OCI-LY3 (cell line): ENCODE measurements at regions not wholly inside any gene's neighbourhood (a gene's known extent, or its start where the extent isn't known, plus 50 kb on each side); places are given as distances from the start of the nearest gene placed in this dataset.

ENCODE experiments used
- H2AFZ ChIP-seq: fragments of 200-600, 300-600 bp; shearing (Covaris generic); 2 replicates; pipeline ENCODE4 v1.6.0; 2014; ENCODE audit warnings: antibody characterized with exemption, low read depth, low read length
- H3K27ac ChIP-seq: fragments of 200-600, 300-600 bp; sonication (generic); 2 replicates; pipeline ENCODE4 v1.5.1; 2014; ENCODE audit warnings: mild to moderate bottlenecking, low read length, moderate library complexity, mixed read lengths
- H3K27me3 ChIP-seq: fragments of 200-600, 300-600 bp; sonication (generic); 2 replicates; pipeline ENCODE4 v1.6.1; 2014; ENCODE audit warnings: low read depth, low read length, mixed read lengths
- H3K36me3 ChIP-seq: fragments of 200-600, 300-600 bp; sonication (generic); replicated peaks from 2 replicates; pipeline ENCODE3; 2014; ENCODE audit warnings: low read depth, low read length, mixed read lengths
- H3K4me1 ChIP-seq: fragments of 300-600, 200-600 bp; sonication (generic); 2 replicates; pipeline ENCODE4 v1.6.1; 2014; ENCODE audit warnings: low read length, mixed read lengths
- H3K4me2 ChIP-seq: fragments of 200-600, 300-600 bp; sonication (generic); 2 replicates; pipeline ENCODE4 v1.6.1; 2014; ENCODE audit warnings: low read length, mixed read lengths
- H3K4me3 ChIP-seq: fragments of 300-600, 200-600 bp; sonication (generic); 2 replicates; pipeline ENCODE4 v1.5.1; 2014; ENCODE audit warnings: antibody characterized with exemption, mild to moderate bottlenecking, low read length, moderate library complexity
- H3K79me2 ChIP-seq: fragments of 300-600, 200-600 bp; shearing (Covaris generic); 2 replicates; pipeline ENCODE4 v1.6.1; 2014; ENCODE audit warnings: mild to moderate bottlenecking, low read length, mixed read lengths
- H3K9ac ChIP-seq: fragments of 300-600, 200-600 bp; shearing (Covaris generic); 2 replicates; pipeline ENCODE4 v1.6.0; 2014; ENCODE audit warnings: mild to moderate bottlenecking, low read length, moderate library complexity
- H3K9me3 ChIP-seq: fragments of 200-600, 300-600 bp; shearing (Covaris generic); 2 replicates; pipeline ENCODE4 v1.6.1; 2014; ENCODE audit warnings: low read length, mixed read lengths; ENCODE audit not compliant: insufficient read depth
- H4K20me1 ChIP-seq: fragments of 200-600, 300-600 bp; sonication (generic); 2 replicates; pipeline ENCODE4 v1.6.1; 2016; ENCODE audit warnings: low read length, mixed read lengths; ENCODE audit not compliant: insufficient read depth
- EZH2phosphoT487 ChIP-seq: fragments of 200-600 bp; shearing (Covaris generic); IDR thresholded peaks from 2 replicates; pipeline ENCODE4 v1.6.1; 2018; ENCODE audit warnings: antibody characterized with exemption, mixed run types, low read depth
- TF ChIP-seq, protein P1 (sequence below): fragments of 200-600, 300-600 bp; sonication (generic); IDR thresholded peaks from 2 replicates; pipeline ENCODE4 v1.5.1; 2014; ENCODE audit warnings: antibody characterized with exemption, low read length, low read depth

DNA sequence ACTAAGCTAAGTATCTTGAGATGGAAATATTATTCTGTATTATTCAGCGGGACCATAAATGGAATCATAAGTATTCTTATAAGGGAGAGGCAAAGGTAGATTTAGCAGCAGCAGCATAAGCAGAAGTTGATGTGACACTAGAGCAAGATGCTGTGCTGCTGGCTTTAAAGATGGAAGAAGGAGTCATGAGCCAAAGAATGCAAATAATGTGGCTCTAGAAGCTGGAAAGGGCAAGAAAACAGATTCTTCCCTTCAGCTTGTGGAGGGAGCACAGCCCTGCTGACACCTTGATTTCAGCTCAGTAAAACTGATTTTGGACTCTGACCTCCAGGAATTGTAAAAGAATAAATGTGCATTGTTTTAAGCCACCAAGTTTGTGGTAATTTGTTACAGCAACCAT lies 144.2 kb upstream of the ANKRD28 start:
- H3K79me2 ChIP-seq: no peaks in the 10 kb centered on the region
- H3K4me1 ChIP-seq: no peaks in the 10 kb centered on the region
- H3K9ac ChIP-seq: no peak overlapping the region
- H3K27ac ChIP-seq: no peak overlapping the region
- no peaks in the 10 kb centered on the region for H3K9me3 ChIP-seq
- H3K27me3 ChIP-seq: no peaks in the 10 kb centered on the region; the same call in 1 of the 2 replicates
- no peaks in the 10 kb centered on the region for H3K36me3 ChIP-seq
- no peak overlapping the region for H3K4me2 ChIP-seq
- no peak overlapping the region for H3K4me3 ChIP-seq
- TF ChIP-seq, protein P1, sequence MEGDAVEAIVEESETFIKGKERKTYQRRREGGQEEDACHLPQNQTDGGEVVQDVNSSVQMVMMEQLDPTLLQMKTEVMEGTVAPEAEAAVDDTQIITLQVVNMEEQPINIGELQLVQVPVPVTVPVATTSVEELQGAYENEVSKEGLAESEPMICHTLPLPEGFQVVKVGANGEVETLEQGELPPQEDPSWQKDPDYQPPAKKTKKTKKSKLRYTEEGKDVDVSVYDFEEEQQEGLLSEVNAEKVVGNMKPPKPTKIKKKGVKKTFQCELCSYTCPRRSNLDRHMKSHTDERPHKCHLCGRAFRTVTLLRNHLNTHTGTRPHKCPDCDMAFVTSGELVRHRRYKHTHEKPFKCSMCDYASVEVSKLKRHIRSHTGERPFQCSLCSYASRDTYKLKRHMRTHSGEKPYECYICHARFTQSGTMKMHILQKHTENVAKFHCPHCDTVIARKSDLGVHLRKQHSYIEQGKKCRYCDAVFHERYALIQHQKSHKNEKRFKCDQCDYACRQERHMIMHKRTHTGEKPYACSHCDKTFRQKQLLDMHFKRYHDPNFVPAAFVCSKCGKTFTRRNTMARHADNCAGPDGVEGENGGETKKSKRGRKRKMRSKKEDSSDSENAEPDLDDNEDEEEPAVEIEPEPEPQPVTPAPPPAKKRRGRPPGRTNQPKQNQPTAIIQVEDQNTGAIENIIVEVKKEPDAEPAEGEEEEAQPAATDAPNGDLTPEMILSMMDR: no peak
- no peak for TF ChIP-seq EZH2phosphoT487
- H2AFZ ChIP-seq: no peak overlapping the region
- no peaks in the 10 kb centered on the region for H4K20me1 ChIP-seq

DNA sequence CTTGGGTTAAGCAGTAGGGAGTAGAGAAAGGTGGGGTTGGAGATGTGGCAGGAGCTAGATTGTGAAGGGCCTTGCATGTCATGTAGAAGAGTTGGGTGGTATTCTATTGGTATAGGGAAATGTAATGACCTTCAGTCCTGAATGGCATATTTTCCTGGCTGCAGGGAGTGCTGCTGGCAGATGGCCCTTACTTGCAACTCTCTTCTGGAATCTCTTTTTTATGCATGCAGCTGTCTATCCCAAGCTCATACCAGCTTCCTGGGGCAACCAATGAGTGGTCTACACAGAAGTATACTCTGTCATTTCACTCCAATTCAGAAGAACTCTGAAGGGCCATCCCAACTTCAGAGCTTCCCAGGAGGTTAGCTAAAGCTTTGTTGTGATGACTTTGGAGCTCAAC lies 144.7 kb upstream of the ANKRD28 start:
- Histone ChIP-seq H3K79me2 (no peaks in the 10 kb centered on the region), H4K20me1 (no peaks in the 10 kb centered on the region), H3K27ac (no peak overlapping the region), H3K4me3 (no peak overlapping the region), H3K4me2 (no peak overlapping the region), H3K9me3 (no peaks in the 10 kb centered on the region), H3K27me3 (no peaks in the 10 kb centered on the region; the same call in 1 of the 2 replicates), H3K4me1 (no peaks in the 10 kb centered on the region), H2AFZ (no peak overlapping the region), H3K9ac (no peak overlapping the region), H3K36me3 (no peaks in the 10 kb centered on the region)
- TF ChIP-seq, protein P1: no peak
- no peak for TF ChIP-seq EZH2phosphoT487

DNA sequence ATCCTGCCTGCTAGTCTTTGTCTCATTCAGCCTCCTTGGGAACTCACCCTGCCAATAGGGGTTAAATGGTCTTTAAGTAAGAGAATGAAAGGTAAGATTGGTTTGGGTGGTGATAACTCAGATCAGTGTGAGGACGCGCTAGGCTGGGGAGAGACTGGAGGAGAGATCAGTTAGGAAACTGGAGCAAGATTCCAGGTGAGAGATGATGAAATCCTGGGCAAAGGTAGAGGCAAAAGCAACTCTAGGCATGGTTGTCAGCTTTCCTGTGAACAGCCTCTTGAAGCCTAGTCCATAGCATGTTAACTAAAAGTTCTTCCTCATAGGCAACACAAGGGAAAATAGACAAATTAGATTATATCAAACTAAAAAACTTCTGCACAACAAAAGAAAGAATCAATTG lies 145.2 kb upstream of the ANKRD28 start:
- Histone ChIP-seq H3K27ac (no peak overlapping the region), H3K4me1 (no peaks in the 10 kb centered on the region), H2AFZ (no peak overlapping the region), H4K20me1 (no peaks in the 10 kb centered on the region), H3K9me3 (no peaks in the 10 kb centered on the region), H3K79me2 (no peaks in the 10 kb centered on the region), H3K4me3 (no peak overlapping the region), H3K9ac (no peak overlapping the region), H3K36me3 (no peaks in the 10 kb centered on the region), H3K4me2 (no peak overlapping the region), H3K27me3 (no peaks in the 10 kb centered on the region; the same call in 1 of the 2 replicates)
- TF ChIP-seq EZH2phosphoT487: no peak
- TF ChIP-seq, protein P1: no peak

DNA sequence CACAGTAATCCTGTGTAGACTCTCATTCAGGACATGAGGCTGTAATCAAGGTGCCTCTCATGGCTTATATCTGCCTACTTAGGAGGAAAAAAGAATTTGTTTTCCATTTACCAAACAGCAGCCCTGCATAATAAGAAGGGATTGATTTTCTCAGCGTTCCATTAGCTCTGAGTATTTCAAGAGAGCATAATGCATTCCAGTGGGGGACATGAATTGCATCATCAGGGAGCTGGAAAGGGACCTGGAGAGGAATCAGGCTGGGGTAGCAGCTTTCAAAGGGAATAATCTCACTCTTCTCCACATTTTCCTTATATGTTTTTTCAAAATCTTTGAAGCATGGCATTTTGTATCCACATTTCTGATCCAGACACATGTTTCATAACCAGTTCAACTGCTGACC lies 150.6 kb upstream of the ANKRD28 start:
- Histone ChIP-seq H3K36me3 (no peaks in the 10 kb centered on the region), H3K4me3 (no peak overlapping the region), H2AFZ (no peak overlapping the region), H4K20me1 (no peaks in the 10 kb centered on the region), H3K9ac (no peak overlapping the region), H3K27ac (no peak overlapping the region), H3K27me3 (no peaks in the 10 kb centered on the region), H3K4me1 (no peaks in the 10 kb centered on the region), H3K79me2 (no peaks in the 10 kb centered on the region), H3K9me3 (no peaks in the 10 kb centered on the region), H3K4me2 (no peak overlapping the region)
- TF ChIP-seq EZH2phosphoT487: no peak
- TF ChIP-seq, protein P1: no peak
